ENCODE measurements at regions not wholly inside any gene's neighbourhood (a gene's known extent, or its start where the extent isn't known, plus 50 kb on each side); places are given as distances from the start of the nearest gene placed in this dataset.

GRCh38 chr6:145080651-145081050, 654.7 kb downstream of the EPM2A start:
- DNase-seq (ENCODE audit: low read depth in 1 of 2, low spot score in 2 of 2) (no peak), FAIRE-seq (no peak)
- H3K79me1 ChIP-seq (ENCODE audit: low read depth, low read length), result no peaks in the 10 kb centered on the region
- H3K27me3 ChIP-seq (replicated peaks in 1 of 4; ENCODE audit: control insufficient read depth in 3 of 4, extremely low read depth in 1 of 4, insufficient read depth in 3 of 4, low read length in 3 of 4), result no peaks in the 10 kb centered on the region
- H3K9me3 ChIP-seq (ENCODE audit: insufficient read depth in 2 of 2, low read depth in 1 of 2, low read length in 1 of 2), result no peaks in the 10 kb centered on the region
- no peak overlapping the region for H3K9ac ChIP-seq (replicated peaks in 1 of 4; ENCODE audit: extremely low read depth in 1 of 4, low read depth in 3 of 4, low read length in 3 of 4)
- no peak overlapping the region for H3K4me3 ChIP-seq (ENCODE audit: extremely low read depth in 1 of 4, insufficient read depth in 2 of 4, low read depth in 3 of 4, low read length in 4 of 4)
- no peak overlapping the region for H3K4ac ChIP-seq (replicated peaks; ENCODE audit: insufficient read length, low read depth, low read length)
- no peak overlapping the region for H2AK5ac ChIP-seq (ENCODE audit: low read depth, low read length)
- H4K91ac ChIP-seq (replicated peaks; ENCODE audit: insufficient read length, low read length), result no peak overlapping the region
- no peak overlapping the region for H3K23ac ChIP-seq (ENCODE audit: insufficient read length)
- no peak overlapping the region for H2AFZ ChIP-seq (ENCODE audit: low read length)
- no peaks in the 10 kb centered on the region for H3K23me2 ChIP-seq (ENCODE audit: low read depth, low read length)
- CTCF ChIA-PET (ENCODE audit: partially characterized antibody), result no interaction called here
- H3K4me2 ChIP-seq (ENCODE audit: insufficient read depth in 1 of 2, low read depth in 2 of 2, low read length in 2 of 2), result no peak overlapping the region
- no peak overlapping the region for H4K8ac ChIP-seq (ENCODE audit: extremely low read depth, insufficient read depth, low read length)
- H2BK12ac ChIP-seq (ENCODE audit: low read depth, low read length), result no peak overlapping the region
- H3K4me1 ChIP-seq (replicated peaks in 1 of 4; ENCODE audit: control insufficient read depth in 3 of 4, insufficient read depth in 4 of 4, low read length in 3 of 4), result no peaks in the 10 kb centered on the region
- H4K5ac ChIP-seq (ENCODE audit: insufficient read length, low read depth, low read length), result no peak overlapping the region
- no peak overlapping the region for H3K56ac ChIP-seq (replicated peaks; ENCODE audit: insufficient read length, low read depth, low read length)
- H3K36me3 ChIP-seq (ENCODE audit: control insufficient read depth in 2 of 4, insufficient read depth in 4 of 4, low read length in 3 of 4), result no peaks in the 10 kb centered on the region
- no peak overlapping the region for H2BK20ac ChIP-seq (ENCODE audit: low read length)
- H4K20me1 ChIP-seq (replicated peaks in 1 of 2; ENCODE audit: control insufficient read depth in 1 of 2, insufficient read depth in 2 of 2, low read length in 2 of 2), result no peaks in the 10 kb centered on the region
- H2BK5ac ChIP-seq (ENCODE audit: low read depth, low read length), result no peak overlapping the region
- WGBS, 2 experiments (ENCODE audit: extremely low coverage in 1 of 2, insufficient coverage in 1 of 2, insufficient read length in 1 of 2, insufficient replicate concordance in 2 of 2, low coverage in 1 of 2, low lambda C conversion rate in 2 of 2, missing lambda C conversion rate in 1 of 2), result 84% methylated on average over 2 of the region's 2 CpGs; no CpG with 5 or more reads in 1 of the 2 experiments
- no peaks in the 10 kb centered on the region for H3K79me2 ChIP-seq (ENCODE audit: control insufficient read depth in 1 of 2, insufficient read depth in 2 of 2, low read length in 2 of 2)
- no peak overlapping the region for H3K27ac ChIP-seq (ENCODE audit: low read depth, low read length)
- H2BK15ac ChIP-seq (ENCODE audit: low read length), result no peak overlapping the region
- H3K18ac ChIP-seq (ENCODE audit: extremely low read depth, low read length), result no peak overlapping the region
- POLR2A ChIA-PET (ENCODE audit: partially characterized antibody), result no interaction called here
- no peak overlapping the region for H2BK120ac ChIP-seq (replicated peaks; ENCODE audit: low read depth, low read length)
- H3K14ac ChIP-seq (ENCODE audit: insufficient read length), result no peak overlapping the region
- no peak for TF ChIP-seq CBX5 (IDR thresholded peaks at IDR 0.05; ENCODE audit: low read depth, low read length)
- no peak for TF ChIP-seq CREB1 (IDR thresholded peaks at IDR 0.05)
- TF ChIP-seq BCL11A (IDR thresholded peaks at IDR 0.05; ENCODE audit: low read depth in 2 of 2, low read length in 2 of 2), result no peak
- TF ChIP-seq RAD21 (IDR thresholded peaks at IDR 0.05 in 1 of 2, conservative IDR thresholded peaks at IDR 0.05 in 1 of 2; ENCODE audit: low read depth in 2 of 2, low read length in 2 of 2), result no peak
- TF ChIP-seq CHD1 (IDR thresholded peaks at IDR 0.05; ENCODE audit: low read depth, low read length), result no peak
- no peak for TF ChIP-seq RFX5 (IDR thresholded peaks at IDR 0.05; ENCODE audit: borderline replicate concordance, low read depth, low read length)
- TF ChIP-seq SAP30 (IDR thresholded peaks at IDR 0.05; ENCODE audit: insufficient read depth, insufficient replicate concordance, low read length), result no peak
- no peak for TF ChIP-seq TCF12 (IDR thresholded peaks at IDR 0.05; ENCODE audit: low read depth, low read length)
- TF ChIP-seq ATF2 (IDR thresholded peaks at IDR 0.05; ENCODE audit: low read length), result no peak
- TF ChIP-seq CEBPB (IDR thresholded peaks at IDR 0.05; ENCODE audit: low read depth, low read length), result no peak
- TF ChIP-seq CTBP2 (IDR thresholded peaks at IDR 0.05; ENCODE audit: borderline replicate concordance, insufficient read depth, insufficient read length, low read length), result no peak
- TF ChIP-seq TEAD4 (IDR thresholded peaks at IDR 0.05; ENCODE audit: low read depth, low read length), result no peak
- no peak for TF ChIP-seq USF2 (IDR thresholded peaks at IDR 0.05; ENCODE audit: low read length)

All from H1 (cell line).